GM06990 (cell line): ENCODE measurements at regions not wholly inside any gene's neighbourhood (a gene's known extent, or its start where the extent isn't known, plus 50 kb on each side); places are given as distances from the start of the nearest gene placed in this dataset.

Experiments used
- DNase-seq: peaks from one replicate; pipeline ENCODE4 v3.0.0-alpha.2; 2011; ENCODE audit not compliant: insufficient read length; ENCODE audit errors: extremely low read depth
- H3K27me3 ChIP-seq: replicated peaks from 2 replicates; pipeline ENCODE4 v1.6.0; 2011; ENCODE audit warnings: low read length; ENCODE audit not compliant: control insufficient read depth, insufficient read depth
- H3K36me3 ChIP-seq: 2 replicates; pipeline ENCODE4 v1.5.1; 2011; ENCODE audit warnings: low read length; ENCODE audit not compliant: control insufficient read depth, insufficient read depth
- H3K4me3 ChIP-seq: replicated peaks from 2 replicates; pipeline ENCODE4 v1.5.1; 2011; ENCODE audit warnings: low read depth, mild to moderate bottlenecking, control low read depth, low read length
- CTCF ChIP-seq: IDR thresholded peaks from 2 replicates; pipeline ENCODE4 v1.5.1; 2011; ENCODE audit warnings: low read length, control low read depth, mild to moderate bottlenecking, inconsistent platforms; ENCODE audit not compliant: insufficient read depth, poor library complexity, severe bottlenecking

- TF ChIP-seq CTCF, result no peak
- no peaks in the 10 kb centered on the region for H3K27me3 ChIP-seq
- H3K36me3 ChIP-seq, result no peaks in the 10 kb centered on the region
- DNase-seq, result no peak
- H3K4me3 ChIP-seq, result no peak overlapping the region
Observed at GRCh38 chr10:8800426-8800825, 745.9 kb downstream of the GATA3 start.

- TF ChIP-seq CTCF, result no peak
- DNase-seq, result no peak
- H3K4me3 ChIP-seq, result no peak overlapping the region
- H3K36me3 ChIP-seq, result no peaks in the 10 kb centered on the region
- H3K27me3 ChIP-seq, result no peaks in the 10 kb centered on the region
Observed at GRCh38 chr10:8803992-8804391, 749.5 kb downstream of the GATA3 start.

- DNase-seq, result no peak
- Histone ChIP-seq H3K36me3 (no peaks in the 10 kb centered on the region), H3K4me3 (no peak overlapping the region), H3K27me3 (no peaks in the 10 kb centered on the region)
- no peak for TF ChIP-seq CTCF
Observed at GRCh38 chr10:8810677-8811076, 756.2 kb downstream of the GATA3 start.

GRCh38 chr10:8811201-8811600 lies 756.7 kb downstream of the GATA3 start:
- Histone ChIP-seq H3K27me3 (no peaks in the 10 kb centered on the region), H3K36me3 (no peaks in the 10 kb centered on the region), H3K4me3 (no peak overlapping the region)
- no peak for DNase-seq
- TF ChIP-seq CTCF, result no peak

GRCh38 chr10:8815969-8816368 lies 761.5 kb downstream of the GATA3 start:
- no peak for DNase-seq
- Histone ChIP-seq H3K4me3 (no peak overlapping the region), H3K36me3 (no peaks in the 10 kb centered on the region), H3K27me3 (no peaks in the 10 kb centered on the region)
- no peak for TF ChIP-seq CTCF

GRCh38 chr10:8817299-8817698 lies 762.8 kb downstream of the GATA3 start:
- Histone ChIP-seq H3K4me3 (no peak overlapping the region), H3K27me3 (no peaks in the 10 kb centered on the region), H3K36me3 (no peaks in the 10 kb centered on the region)
- TF ChIP-seq CTCF, result no peak
- DNase-seq, result no peak
